ENCODE measurements at regions not wholly inside any gene's neighbourhood (a gene's known extent, or its start where the extent isn't known, plus 50 kb on each side); places are given as distances from the start of the nearest gene placed in this dataset.

GRCh38 chr15:69949485-69949884, 148.2 kb downstream of the TLE3 start:
- H3K9me3 ChIP-seq (ENCODE audit: low read depth, low read length), result no peaks in the 10 kb centered on the region
- H3K27me3 ChIP-seq (ENCODE audit: insufficient read depth, low read length), result no peaks in the 10 kb centered on the region
- H3K4me3 ChIP-seq (ENCODE audit: low read length), result no peak overlapping the region
- no peaks in the 10 kb centered on the region for H3K4me1 ChIP-seq (ENCODE audit: insufficient read depth, low read length)

DNA sequence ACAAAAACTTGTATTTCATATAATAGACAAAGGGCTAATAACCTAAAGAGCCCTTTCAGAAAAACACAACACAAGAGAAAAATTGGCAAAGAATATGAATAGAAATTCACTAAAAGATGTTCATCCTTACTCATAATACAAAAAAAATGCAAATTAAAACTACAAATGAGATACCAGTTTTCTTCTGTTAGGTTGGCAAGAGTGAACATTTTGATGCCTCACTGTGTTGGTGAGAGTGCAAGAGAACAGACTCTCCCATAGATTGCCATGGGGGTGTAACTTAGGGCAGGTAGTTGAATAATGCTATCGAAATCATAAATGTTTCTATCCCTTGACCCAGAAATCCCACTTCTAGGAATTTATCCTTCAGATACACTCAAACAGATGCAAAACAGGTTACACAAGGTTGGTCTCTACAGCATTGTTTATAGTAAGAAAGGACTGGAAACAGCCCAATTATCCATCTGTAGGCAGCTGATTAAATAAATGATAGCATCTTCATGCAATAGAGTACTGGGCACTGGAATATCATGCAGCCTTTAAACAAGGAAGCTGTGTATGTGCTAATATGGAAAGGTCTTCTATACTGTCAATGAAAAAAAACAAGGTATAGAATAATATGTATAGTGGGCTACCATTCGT, 146.3 kb downstream of the TLE3 start:
- Histone ChIP-seq H3K4me1 (ENCODE audit: insufficient read depth, low read length) (no peaks in the 10 kb centered on the region), H3K9me3 (ENCODE audit: low read depth, low read length) (no peaks in the 10 kb centered on the region), H3K4me3 (ENCODE audit: low read length) (no peak overlapping the region), H3K27me3 (ENCODE audit: insufficient read depth, low read length) (no peaks in the 10 kb centered on the region)

DNA sequence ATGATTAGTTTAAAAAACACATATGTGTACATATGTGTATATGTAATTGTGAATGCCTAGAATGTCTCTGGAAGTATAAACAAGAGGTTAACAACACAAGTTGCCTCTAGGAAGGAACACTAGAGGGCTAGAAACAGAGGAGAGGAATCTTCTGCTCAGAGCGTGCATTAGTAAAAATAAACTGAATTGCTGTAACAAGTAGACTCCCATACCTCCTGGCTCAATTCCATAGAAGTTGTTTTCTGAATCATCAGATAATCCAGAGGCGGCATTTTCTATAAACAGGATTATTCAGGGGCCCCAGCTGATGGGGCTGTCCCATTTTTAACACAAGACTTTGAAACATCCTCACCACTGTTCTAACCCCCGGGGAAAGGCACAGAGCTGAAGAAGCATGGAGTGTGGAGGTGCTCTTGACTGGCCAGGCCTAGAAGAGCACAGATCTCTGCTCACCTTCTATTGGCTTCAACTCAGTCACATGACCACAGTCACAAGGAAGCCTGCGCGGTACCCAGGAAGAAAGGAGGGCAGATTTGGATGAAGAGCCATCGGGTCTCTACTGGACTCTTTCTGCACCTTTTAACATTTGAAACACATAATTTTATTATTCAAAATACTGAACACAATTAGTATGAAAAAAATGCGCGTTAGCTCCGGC, 145.7 kb downstream of the TLE3 start:
- H3K27me3 ChIP-seq (ENCODE audit: insufficient read depth, low read length), result no peaks in the 10 kb centered on the region
- no peak overlapping the region for H3K4me3 ChIP-seq (ENCODE audit: low read length)
- no peaks in the 10 kb centered on the region for H3K9me3 ChIP-seq (ENCODE audit: low read depth, low read length)
- H3K4me1 ChIP-seq (ENCODE audit: insufficient read depth, low read length), result peaks cover under 1% of the 10 kb centered on the region

DNA sequence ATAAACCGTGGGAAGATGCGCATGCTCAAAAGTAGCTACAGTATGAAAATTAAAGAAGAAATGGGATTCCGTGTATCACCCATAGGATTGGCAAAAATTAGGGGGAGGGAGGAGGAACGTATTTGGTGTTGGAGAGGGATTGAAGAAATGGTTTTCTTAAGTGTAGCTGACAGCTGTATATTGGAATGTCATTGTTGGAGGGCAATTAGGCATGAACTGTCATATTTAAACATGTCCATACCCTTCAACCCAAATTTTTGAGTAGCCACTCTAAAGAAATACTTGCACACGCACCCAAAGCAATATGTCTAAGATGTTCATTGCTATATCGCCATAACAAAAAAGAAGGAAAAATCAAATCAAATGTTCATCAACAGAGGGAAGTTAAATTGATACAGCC, 144.7 kb downstream of the TLE3 start:
- H3K9me3 ChIP-seq (ENCODE audit: low read depth, low read length), result no peaks in the 10 kb centered on the region
- H3K4me3 ChIP-seq (ENCODE audit: low read length), result no peak overlapping the region
- peaks cover 8% of the 10 kb centered on the region for H3K4me1 ChIP-seq (ENCODE audit: insufficient read depth, low read length)
- H3K27me3 ChIP-seq (ENCODE audit: insufficient read depth, low read length), result no peaks in the 10 kb centered on the region

GRCh38 chr15:69953816-69954215, 143.9 kb downstream of the TLE3 start:
- no peaks in the 10 kb centered on the region for H3K27me3 ChIP-seq (ENCODE audit: insufficient read depth, low read length)
- H3K9me3 ChIP-seq (ENCODE audit: low read depth, low read length), result no peaks in the 10 kb centered on the region
- peaks cover 8% of the 10 kb centered on the region for H3K4me1 ChIP-seq (ENCODE audit: insufficient read depth, low read length)
- H3K4me3 ChIP-seq (ENCODE audit: low read length), result no peak overlapping the region

DNA sequence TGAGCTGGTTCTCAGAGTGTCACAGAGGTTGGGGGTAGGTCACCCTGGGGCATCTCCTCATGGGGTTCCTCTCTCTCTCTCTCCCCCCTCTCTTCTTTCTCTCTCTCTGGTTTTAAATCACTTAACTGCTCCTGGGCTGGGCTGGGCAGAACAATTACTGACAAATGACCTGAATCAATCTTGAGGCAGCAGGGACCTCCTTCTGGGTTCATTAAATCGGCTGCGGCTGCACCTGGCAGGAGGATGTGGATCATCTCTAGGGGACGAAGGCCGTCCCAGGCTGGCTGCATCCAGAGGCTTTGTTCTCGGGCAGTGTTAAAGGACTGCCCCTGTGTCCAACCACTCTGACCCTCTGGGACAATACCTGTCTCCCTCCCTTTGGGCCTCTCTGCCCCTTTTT, 143.1 kb downstream of the TLE3 start:
- Histone ChIP-seq H3K27me3 (ENCODE audit: insufficient read depth, low read length) (no peaks in the 10 kb centered on the region), H3K4me1 (ENCODE audit: insufficient read depth, low read length) (peaks cover 8% of the 10 kb centered on the region), H3K4me3 (ENCODE audit: low read length) (no peak overlapping the region), H3K9me3 (ENCODE audit: low read depth, low read length) (no peaks in the 10 kb centered on the region)

- Histone ChIP-seq H3K9me3 (ENCODE audit: low read depth, low read length) (no peaks in the 10 kb centered on the region), H3K27me3 (ENCODE audit: insufficient read depth, low read length) (no peaks in the 10 kb centered on the region), H3K4me1 (ENCODE audit: insufficient read depth, low read length) (peaks cover 8% of the 10 kb centered on the region)
These were observed 142.3 kb downstream of the TLE3 start for GRCh38 chr15:69955240-69955894.

GRCh38 chr15:69956417-69956816, 141.3 kb downstream of the TLE3 start:
- Histone ChIP-seq H3K27me3 (ENCODE audit: insufficient read depth, low read length) (no peaks in the 10 kb centered on the region), H3K9me3 (ENCODE audit: low read depth, low read length) (no peaks in the 10 kb centered on the region), H3K4me3 (ENCODE audit: low read length) (no peak overlapping the region), H3K4me1 (ENCODE audit: insufficient read depth, low read length) (peaks cover 8% of the 10 kb centered on the region)

More at GRCh38 chr15:69955240-69955894, 142.3 kb downstream of the TLE3 start:
- no peak overlapping the region for H3K4me3 ChIP-seq (ENCODE audit: low read length)

GRCh38 chr15:69957175-69957574, 140.5 kb downstream of the TLE3 start:
- Histone ChIP-seq H3K4me1 (ENCODE audit: insufficient read depth, low read length) (peaks cover 8% of the 10 kb centered on the region), H3K27me3 (ENCODE audit: insufficient read depth, low read length) (no peaks in the 10 kb centered on the region), H3K4me3 (ENCODE audit: low read length) (no peak overlapping the region), H3K9me3 (ENCODE audit: low read depth, low read length) (no peaks in the 10 kb centered on the region)

DNA sequence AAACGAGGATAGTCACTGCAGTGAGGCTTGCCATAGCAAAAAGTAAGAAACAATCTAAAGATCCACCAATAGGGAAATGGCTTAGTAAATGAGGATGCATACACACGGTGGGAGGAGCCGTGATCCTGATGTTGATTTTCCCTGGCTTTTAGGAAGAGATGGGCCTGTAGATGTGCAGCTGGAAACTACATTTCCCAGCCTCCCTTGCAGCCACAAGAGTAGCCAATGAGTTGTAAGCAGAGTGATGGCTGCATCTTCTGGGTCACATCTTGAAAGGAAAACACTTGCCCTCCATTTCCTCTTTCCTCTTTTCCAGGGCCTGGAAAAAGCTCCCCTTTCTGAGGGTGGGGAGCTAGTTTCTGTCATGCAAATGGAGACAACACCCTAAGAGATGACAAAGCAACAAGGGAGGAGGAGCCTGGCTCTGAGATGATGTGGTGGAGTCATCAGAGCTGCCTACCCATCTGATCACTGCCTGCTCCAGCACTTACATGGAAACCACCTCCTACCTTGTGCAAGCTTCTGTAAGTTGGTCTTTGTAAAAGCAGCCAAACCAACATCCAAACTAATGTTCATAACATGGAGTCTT, 139.1 kb downstream of the TLE3 start:
- Histone ChIP-seq H3K4me3 (ENCODE audit: low read length) (no peak overlapping the region), H3K9me3 (ENCODE audit: low read depth, low read length) (no peaks in the 10 kb centered on the region), H3K4me1 (ENCODE audit: insufficient read depth, low read length) (peaks cover 8% of the 10 kb centered on the region), H3K27me3 (ENCODE audit: insufficient read depth, low read length) (no peaks in the 10 kb centered on the region)

DNA sequence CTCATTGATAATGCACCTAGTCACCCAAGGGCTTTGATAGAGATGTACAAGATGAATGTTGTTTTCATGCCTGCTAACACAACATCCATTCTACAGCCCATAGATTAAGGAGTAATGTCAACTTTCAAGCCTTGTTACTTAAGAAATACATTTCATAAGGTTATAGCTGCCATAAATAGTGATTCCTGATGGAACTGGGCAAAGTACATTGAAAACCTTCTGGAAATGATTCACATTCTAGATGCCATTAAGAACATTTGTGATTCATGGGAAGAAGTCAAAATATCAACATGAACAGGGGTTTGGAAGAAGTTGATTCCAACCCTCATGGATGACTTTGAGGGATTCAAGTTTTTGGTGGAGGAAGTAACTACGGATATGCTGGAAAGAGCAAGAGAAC, 135.2 kb downstream of the TLE3 start:
- no peak overlapping the region for H3K4me3 ChIP-seq (ENCODE audit: low read length)
- H3K9me3 ChIP-seq (ENCODE audit: low read depth, low read length), result no peaks in the 10 kb centered on the region
- no peaks in the 10 kb centered on the region for H3K27me3 ChIP-seq (ENCODE audit: insufficient read depth, low read length)
- H3K4me1 ChIP-seq (ENCODE audit: insufficient read depth, low read length), result peaks cover 2% of the 10 kb centered on the region

DNA sequence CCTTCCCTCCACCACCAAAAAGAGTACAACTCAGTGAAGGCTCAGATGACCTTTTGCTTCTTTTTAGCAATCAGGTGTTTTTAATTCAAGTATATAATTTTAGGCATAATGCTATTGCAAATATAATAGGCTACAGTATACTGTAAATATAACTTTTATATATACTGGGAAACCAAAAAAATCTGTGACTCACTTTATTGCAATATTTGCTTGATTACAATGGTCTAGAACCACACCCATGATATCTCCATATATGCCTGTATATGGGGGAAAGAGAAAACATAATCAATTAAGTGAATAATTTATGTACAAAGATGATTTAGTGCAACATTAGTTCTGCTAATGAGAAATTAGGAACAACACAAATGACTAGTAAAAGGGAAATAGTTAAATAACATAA, 134.3 kb downstream of the TLE3 start:
- H3K27me3 ChIP-seq (ENCODE audit: insufficient read depth, low read length), result no peaks in the 10 kb centered on the region
- H3K4me3 ChIP-seq (ENCODE audit: low read length), result no peak overlapping the region
- H3K4me1 ChIP-seq (ENCODE audit: insufficient read depth, low read length), result no peaks in the 10 kb centered on the region
- no peaks in the 10 kb centered on the region for H3K9me3 ChIP-seq (ENCODE audit: low read depth, low read length)

- peaks cover 7% of the 10 kb centered on the region for H3K27me3 ChIP-seq (ENCODE audit: insufficient read depth, low read length)
These were observed 125.9 kb downstream of the TLE3 start for GRCh38 chr15:69971771-69972170.

GRCh38 chr15:69972436-69972835, 125.3 kb downstream of the TLE3 start:
- H3K27me3 ChIP-seq (ENCODE audit: insufficient read depth, low read length), result peaks cover 7% of the 10 kb centered on the region
- H3K4me1 ChIP-seq (ENCODE audit: insufficient read depth, low read length), result no peaks in the 10 kb centered on the region
- no peak overlapping the region for H3K4me3 ChIP-seq (ENCODE audit: low read length)

More at GRCh38 chr15:69971771-69972170, 125.9 kb downstream of the TLE3 start:
- H3K4me1 ChIP-seq (ENCODE audit: insufficient read depth, low read length), result no peaks in the 10 kb centered on the region
- H3K4me3 ChIP-seq (ENCODE audit: low read length), result no peak overlapping the region
- no peaks in the 10 kb centered on the region for H3K9me3 ChIP-seq (ENCODE audit: low read depth, low read length)

GRCh38 chr15:69973102-69973714, 124.5 kb downstream of the TLE3 start:
- Histone ChIP-seq H3K4me3 (ENCODE audit: low read length) (no peak overlapping the region), H3K4me1 (ENCODE audit: insufficient read depth, low read length) (no peaks in the 10 kb centered on the region), H3K9me3 (ENCODE audit: low read depth, low read length) (no peaks in the 10 kb centered on the region), H3K27me3 (ENCODE audit: insufficient read depth, low read length) (peaks cover 7% of the 10 kb centered on the region)

More at GRCh38 chr15:69972436-69972835, 125.3 kb downstream of the TLE3 start:
- H3K9me3 ChIP-seq (ENCODE audit: low read depth, low read length), result no peaks in the 10 kb centered on the region
